ENCODE measurements at regions not wholly inside any gene's neighbourhood (a gene's known extent, or its start where the extent isn't known, plus 50 kb on each side); places are given as distances from the start of the nearest gene placed in this dataset.

DNA sequence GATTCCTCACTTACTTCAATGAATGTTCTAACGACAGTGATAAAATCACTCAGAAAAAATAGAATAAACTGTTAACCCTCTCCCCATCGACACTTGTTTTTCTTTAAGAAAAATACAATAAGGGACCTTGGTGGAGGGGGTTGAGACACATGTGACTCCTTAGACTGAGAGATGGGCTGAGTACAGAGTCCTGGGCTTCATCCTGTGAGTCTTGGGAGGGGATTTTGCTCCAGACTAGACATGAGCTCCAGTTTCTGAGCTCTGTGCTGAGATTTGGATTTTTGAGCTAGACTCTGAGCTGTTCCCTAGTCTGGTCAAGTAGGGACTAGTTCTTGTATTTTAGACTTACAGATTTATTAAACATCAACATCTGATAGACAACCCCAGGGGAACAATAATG, 241.5 kb upstream of the MVB12B start:
- ATAC-seq: no peak
- intact Hi-C loops (cut with DNase I): no loop called here
- Histone ChIP-seq H3K27ac (no peak overlapping the region), H3K4me1 (no peaks in the 10 kb centered on the region), H3K9me3 (no peaks in the 10 kb centered on the region), H3K27me3 (peaks cover 0 to 8% of the 10 kb centered on the region in 2 donors), H3K4me3 (no peak overlapping the region), H3K36me3 (no peaks in the 10 kb centered on the region)
- TF ChIP-seq, protein P1, sequence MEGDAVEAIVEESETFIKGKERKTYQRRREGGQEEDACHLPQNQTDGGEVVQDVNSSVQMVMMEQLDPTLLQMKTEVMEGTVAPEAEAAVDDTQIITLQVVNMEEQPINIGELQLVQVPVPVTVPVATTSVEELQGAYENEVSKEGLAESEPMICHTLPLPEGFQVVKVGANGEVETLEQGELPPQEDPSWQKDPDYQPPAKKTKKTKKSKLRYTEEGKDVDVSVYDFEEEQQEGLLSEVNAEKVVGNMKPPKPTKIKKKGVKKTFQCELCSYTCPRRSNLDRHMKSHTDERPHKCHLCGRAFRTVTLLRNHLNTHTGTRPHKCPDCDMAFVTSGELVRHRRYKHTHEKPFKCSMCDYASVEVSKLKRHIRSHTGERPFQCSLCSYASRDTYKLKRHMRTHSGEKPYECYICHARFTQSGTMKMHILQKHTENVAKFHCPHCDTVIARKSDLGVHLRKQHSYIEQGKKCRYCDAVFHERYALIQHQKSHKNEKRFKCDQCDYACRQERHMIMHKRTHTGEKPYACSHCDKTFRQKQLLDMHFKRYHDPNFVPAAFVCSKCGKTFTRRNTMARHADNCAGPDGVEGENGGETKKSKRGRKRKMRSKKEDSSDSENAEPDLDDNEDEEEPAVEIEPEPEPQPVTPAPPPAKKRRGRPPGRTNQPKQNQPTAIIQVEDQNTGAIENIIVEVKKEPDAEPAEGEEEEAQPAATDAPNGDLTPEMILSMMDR (IDR thresholded peaks at IDR 0.05): no peak
- DNase-seq: no peak

DNA sequence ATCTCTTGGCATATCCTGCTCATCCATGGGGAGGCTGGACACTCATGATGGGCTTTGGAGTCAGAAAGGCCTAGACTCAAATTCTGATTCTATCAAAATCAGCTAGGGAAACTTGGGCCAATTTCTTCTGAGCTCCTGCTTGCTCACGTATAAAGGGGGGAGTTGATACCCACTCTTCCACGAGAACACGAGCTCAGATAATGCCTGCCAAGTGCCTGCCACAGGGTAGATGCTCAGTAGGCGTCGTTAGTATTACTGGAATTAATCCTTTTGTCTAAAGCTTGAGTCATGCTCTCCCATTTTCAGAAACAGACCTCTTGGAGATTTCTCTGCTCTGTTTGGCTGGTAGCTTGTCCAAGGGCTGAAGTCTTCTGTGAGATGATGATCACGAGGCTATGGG, 238.3 kb upstream of the MVB12B start:
- Histone ChIP-seq H3K9me3 (no peaks in the 10 kb centered on the region), H3K4me1 (no peaks in the 10 kb centered on the region)
- no peak for ATAC-seq

DNA sequence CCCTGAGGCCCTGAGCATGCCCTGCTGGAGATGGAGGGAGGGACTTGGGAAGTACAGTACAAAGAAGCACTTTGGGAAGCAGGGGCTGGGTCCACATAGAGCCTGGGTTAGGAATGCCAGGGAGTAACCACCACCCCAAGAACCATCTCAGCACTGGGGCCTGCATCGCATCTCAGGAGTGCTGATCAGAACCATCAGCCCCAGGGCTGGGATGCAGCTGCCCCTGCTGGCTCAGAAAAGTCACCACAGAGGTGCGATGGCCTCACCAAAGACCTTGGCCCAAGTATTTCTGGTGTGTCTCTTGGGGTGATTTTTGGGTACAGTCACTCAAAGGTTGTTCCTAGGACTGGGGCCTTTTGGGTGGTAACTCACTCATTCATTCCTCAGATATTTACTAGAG, 236.8 kb upstream of the MVB12B start:
- no peak overlapping the region for H3K27ac ChIP-seq
- no peaks in the 10 kb centered on the region for H3K4me1 ChIP-seq
- intact Hi-C loops (cut with DNase I): no loop called here
- no peak overlapping the region for H3K4me3 ChIP-seq
- DNase-seq (peak in 1 of 4 donors; percentile 35), ATAC-seq (no peak)
- no peaks in the 10 kb centered on the region for H3K27me3 ChIP-seq
- H3K36me3 ChIP-seq: no peaks in the 10 kb centered on the region
- TF ChIP-seq, protein P1 (IDR thresholded peaks at IDR 0.05): no peak
- no peaks in the 10 kb centered on the region for H3K9me3 ChIP-seq

More for the DNA sequence above, 238.3 kb upstream of the MVB12B start:
- TF ChIP-seq, protein P1 (IDR thresholded peaks at IDR 0.05): no peak
- Histone ChIP-seq H3K27ac (no peak overlapping the region), H3K27me3 (no peaks in the 10 kb centered on the region), H3K4me3 (no peak overlapping the region), H3K36me3 (no peaks in the 10 kb centered on the region)
- no peak for DNase-seq
- intact Hi-C loops (cut with DNase I): no loop called here

DNA sequence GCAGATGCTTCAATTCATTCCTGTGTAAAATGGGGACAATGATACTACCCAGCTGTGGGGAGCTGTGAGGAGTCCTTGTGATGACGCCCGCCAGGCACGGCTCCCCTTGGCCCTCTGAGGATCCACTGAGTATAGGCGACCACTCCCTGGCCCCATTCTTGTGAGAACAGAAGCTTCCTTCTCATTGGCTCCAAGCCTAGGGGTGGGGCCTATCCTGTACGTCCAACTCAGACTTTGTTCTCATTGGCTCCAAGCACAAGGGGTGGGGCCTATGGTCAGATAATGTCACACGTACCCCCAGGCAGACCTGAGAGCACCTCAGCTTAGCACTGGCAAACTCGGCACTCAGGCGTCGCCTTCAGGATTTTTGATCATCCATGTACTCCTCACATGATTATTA, 232.9 kb upstream of the MVB12B start:
- intact Hi-C loops (cut with DNase I): no loop called here
- no peak for DNase-seq
- TF ChIP-seq, protein P1 (IDR thresholded peaks at IDR 0.05): no peak
- Histone ChIP-seq H3K4me3 (no peak overlapping the region), H3K36me3 (no peaks in the 10 kb centered on the region), H3K27me3 (no peaks in the 10 kb centered on the region), H3K4me1 (no peaks in the 10 kb centered on the region), H3K27ac (no peak overlapping the region), H3K9me3 (no peaks in the 10 kb centered on the region)
- ATAC-seq: no peak

DNA sequence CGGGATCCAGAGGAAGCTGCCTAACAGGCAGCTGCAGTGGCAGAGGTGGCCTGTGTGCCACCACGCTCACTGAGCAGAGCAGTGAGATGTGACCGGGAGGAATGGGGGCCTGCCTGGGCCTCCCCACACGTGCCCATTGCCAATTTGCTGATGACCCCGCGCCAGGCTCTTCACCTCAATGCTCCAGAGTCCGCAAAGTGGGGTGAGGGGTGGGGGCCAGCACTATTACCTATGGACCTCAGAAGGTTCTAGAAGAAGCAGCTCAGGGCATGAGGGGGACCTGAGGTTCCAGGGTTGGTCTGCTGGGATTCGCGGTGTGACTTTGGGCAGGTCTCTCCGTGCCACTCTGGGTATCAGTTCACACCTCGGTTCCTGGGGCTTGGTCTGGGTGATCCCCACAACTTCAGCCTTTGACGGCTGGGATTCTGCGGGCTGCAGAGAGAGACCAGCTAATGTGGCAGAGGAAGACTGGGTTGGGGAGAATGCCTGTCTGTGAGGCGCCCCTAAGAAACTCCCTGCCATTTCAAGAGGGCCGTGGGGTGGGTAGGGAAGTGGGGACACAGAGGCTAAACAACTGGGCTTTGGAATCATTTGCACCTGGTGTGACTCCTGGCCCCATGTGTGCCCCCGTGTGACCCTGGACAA, 231.0 kb upstream of the MVB12B start:
- Histone ChIP-seq H3K4me1 (no peaks in the 10 kb centered on the region), H3K4me3 (no peak overlapping the region), H3K9me3 (peaks cover 0 to 1% of the 10 kb centered on the region in 2 donors), H3K36me3 (no peaks in the 10 kb centered on the region), H3K27ac (no peak overlapping the region), H3K27me3 (peaks cover 0 to 8% of the 10 kb centered on the region in 2 donors)
- ATAC-seq (no peak), DNase-seq (peak in 1 of 4 donors; percentile 47)
- intact Hi-C loops (cut with DNase I): no loop called here
- TF ChIP-seq, protein P1 (IDR thresholded peaks at IDR 0.05): no peak

Measured in left lung (tissue), 4 donors.